IMR-90 (cell line): ENCODE measurements at regions not wholly inside any gene's neighbourhood (a gene's known extent, or its start where the extent isn't known, plus 50 kb on each side); places are given as distances from the start of the nearest gene placed in this dataset.

ENCODE experiments used
- ATAC-seq: fragments of 200-7000 bp; cut with Tn5 transposase; 2 replicates; pipeline ENCODE4 v1.9.1; 2020; ENCODE audit warnings: low read depth, mild to moderate bottlenecking, moderate library complexity
- BruUV-seq: library from RNA; stranded (reverse); fragments of 400-500 nt; replicated peaks from 2 replicates; lab custom pipeline; 2021; lab: Mats Ljungman, UMichigan
- CTCF ChIA-PET: fragments of 300-600 bp; formaldehyde crosslinking; extraction: SDS; loops from one replicate; lab custom pipeline; 2021; ENCODE audit warnings: antibody characterized with exemption; lab: Yijun Ruan, JAX
- POLR2A ChIA-PET: fragments of 300-600 bp; sonication (Branson Sonifier 250); formaldehyde crosslinking; loops from one replicate; lab custom pipeline; 2022; ENCODE audit warnings: antibody characterized with exemption; ENCODE audit not compliant: unreplicated experiment; lab: Charles Lee
- DNase-seq: peaks from one replicate; pipeline ENCODE4 v3.0.0; 2013
- H2AFZ ChIP-seq: replicated peaks from 2 replicates; pipeline ENCODE3; 2013; ENCODE audit warnings: low read length, mild to moderate bottlenecking; ENCODE audit not compliant: poor library complexity
- H2AK5ac ChIP-seq: 2 replicates; pipeline ENCODE4 v1.6.1; 2013; ENCODE audit warnings: low read depth, low read length, inconsistent platforms
- H2AK9ac ChIP-seq: replicated peaks from 2 replicates; pipeline ENCODE3; 2013; ENCODE audit warnings: mild to moderate bottlenecking, low read depth, low read length, moderate library complexity; ENCODE audit not compliant: poor library complexity
- H2BK120ac ChIP-seq: 2 replicates; pipeline ENCODE4 v1.6.1; 2013; ENCODE audit warnings: low read depth, low read length, inconsistent platforms
- H2BK15ac ChIP-seq: 3 replicates; pipeline ENCODE4 v1.6.1; 2013; ENCODE audit warnings: low read depth, low read length, inconsistent platforms
- H2BK20ac ChIP-seq: 2 replicates; pipeline ENCODE4 v1.6.1; 2013; ENCODE audit warnings: low read depth, mild to moderate bottlenecking, inconsistent platforms, low read length, moderate library complexity
- H2BK5ac ChIP-seq: 2 replicates; pipeline ENCODE4 v1.6.1; 2013; ENCODE audit warnings: mild to moderate bottlenecking, low read depth, low read length, inconsistent platforms; ENCODE audit not compliant: poor library complexity, severe bottlenecking
- H3K14ac ChIP-seq: replicated peaks from 2 replicates; pipeline ENCODE4 v1.6.1; 2013; ENCODE audit warnings: low read depth, low read length, inconsistent platforms
- H3K18ac ChIP-seq: 2 replicates; pipeline ENCODE4 v1.6.1; 2013; ENCODE audit warnings: low read depth, low read length, control low read depth
- H3K23ac ChIP-seq: 2 replicates; pipeline ENCODE4 v1.6.1; 2013; ENCODE audit warnings: low read depth, low read length, inconsistent platforms
- H3K27ac ChIP-seq: 2 replicates; pipeline ENCODE4 v1.5.1; 2013; ENCODE audit warnings: mild to moderate bottlenecking, control low read depth, low read length; ENCODE audit not compliant: insufficient read depth
- H3K27me3 ChIP-seq: 2 replicates; pipeline ENCODE4 v1.6.1; 2013; ENCODE audit warnings: low read length; ENCODE audit not compliant: control insufficient read depth, insufficient read depth
- H3K36me3 ChIP-seq: 2 replicates; pipeline ENCODE4 v1.6.1; 2013; ENCODE audit warnings: low read length, mixed read lengths; ENCODE audit not compliant: control insufficient read depth, insufficient read depth
- H3K4ac ChIP-seq: 2 replicates; pipeline ENCODE4 v1.6.1; 2013; ENCODE audit warnings: low read depth, low read length, inconsistent platforms
- H3K4me1 ChIP-seq: 2 replicates; pipeline ENCODE4 v1.6.1; 2013; ENCODE audit warnings: low read length, mixed read lengths; ENCODE audit not compliant: control insufficient read depth, insufficient read depth
- H3K4me2 ChIP-seq: 2 replicates; pipeline ENCODE4 v1.6.1; 2013; ENCODE audit warnings: low read depth, mild to moderate bottlenecking, control low read depth, low read length, moderate library complexity
- H3K4me3 ChIP-seq: 2 replicates; pipeline ENCODE4 v1.5.1; 2013; ENCODE audit warnings: low read depth, mild to moderate bottlenecking, control low read depth, low read length, moderate library complexity; ENCODE audit not compliant: insufficient read depth
- H3K56ac ChIP-seq: 2 replicates; pipeline ENCODE4 v1.6.1; 2013; ENCODE audit warnings: low read length, inconsistent platforms; ENCODE audit not compliant: insufficient read depth; ENCODE audit errors: extremely low read depth
- H3K79me1 ChIP-seq, 2 experiments: 2 replicates each; pipeline ENCODE4 v1.6.1; 2013; ENCODE audit warnings: low read length in 2 of 2, inconsistent platforms in 1 of 2, low read depth in 1 of 2
- H3K9ac ChIP-seq: 2 replicates; pipeline ENCODE4 v1.6.1; 2013; ENCODE audit warnings: low read depth, low read length, control low read depth
- H3K9me1 ChIP-seq: 2 replicates; pipeline ENCODE4 v1.6.1; 2013; ENCODE audit warnings: low read length, inconsistent platforms; ENCODE audit not compliant: insufficient read depth
- H3K9me3 ChIP-seq: 2 replicates; pipeline ENCODE4 v1.6.1; 2013; ENCODE audit warnings: low read length; ENCODE audit not compliant: control insufficient read depth, insufficient read depth
- H4K20me1 ChIP-seq: 2 replicates; pipeline ENCODE4 v1.6.1; 2013; ENCODE audit warnings: low read length, inconsistent platforms; ENCODE audit not compliant: insufficient read depth
- H4K5ac ChIP-seq: 2 replicates; pipeline ENCODE4 v1.6.1; 2013; ENCODE audit warnings: mild to moderate bottlenecking, low read depth, low read length, control low read depth
- H4K8ac ChIP-seq, 2 experiments: 2 replicates each; pipeline ENCODE4 v1.6.1; 2013; ENCODE audit warnings: low read depth in 2 of 2, low read length in 2 of 2, control low read depth in 1 of 2, inconsistent platforms in 1 of 2
- H4K91ac ChIP-seq: 2 replicates; pipeline ENCODE4 v1.6.1; 2013; ENCODE audit warnings: low read depth, low read length, inconsistent platforms; ENCODE audit not compliant: insufficient read depth
- BHLHE40 ChIP-seq: fragments of 150-350 bp; IDR thresholded peaks from 2 replicates; pipeline ENCODE4 v1.6.1; 2016; ENCODE audit warnings: mild to moderate bottlenecking, low read depth, low read length
- CEBPB ChIP-seq: IDR thresholded peaks from 2 replicates; pipeline ENCODE4 v1.6.1; 2012; ENCODE audit warnings: low read depth, low read length, improper control_type of control experiment
- CHD1 ChIP-seq: IDR thresholded peaks from 2 replicates; pipeline ENCODE4 v1.6.1; 2012; ENCODE audit warnings: low read depth, low read length, improper control_type of control experiment
- ELK1 ChIP-seq: fragments of 150-350 bp; IDR thresholded peaks from 2 replicates; pipeline ENCODE4 v1.6.1; 2016; ENCODE audit warnings: low read depth, mild to moderate bottlenecking, low read length, moderate library complexity, borderline replicate concordance
- FOS ChIP-seq: fragments of 150-350 bp; IDR thresholded peaks from 2 replicates; pipeline ENCODE4 v1.6.1; 2016; ENCODE audit warnings: low read depth, low read length
- MAFK ChIP-seq: IDR thresholded peaks from 2 replicates; pipeline ENCODE4 v1.6.1; 2012; ENCODE audit warnings: low read depth, low read length, improper control_type of control experiment
- MXI1 ChIP-seq: IDR thresholded peaks from 2 replicates; pipeline ENCODE4 v1.6.1; 2012; ENCODE audit warnings: low read depth, mild to moderate bottlenecking, low read length, moderate library complexity, borderline replicate concordance
- NFE2L2 ChIP-seq: fragments of 150-350 bp; IDR thresholded peaks from 2 replicates; pipeline ENCODE4 v1.6.1; 2016; ENCODE audit warnings: low read depth, mild to moderate bottlenecking, low read length
- POLR2A ChIP-seq: IDR thresholded peaks from 2 replicates; pipeline ENCODE4 v1.6.1; 2012; ENCODE audit warnings: mild to moderate bottlenecking, low read depth, low read length
- RAD21 ChIP-seq: IDR thresholded peaks from 2 replicates; pipeline ENCODE4 v1.6.1; 2012; ENCODE audit warnings: low read length, improper control_type of control experiment
- RCOR1 ChIP-seq: IDR thresholded peaks from 2 replicates; pipeline ENCODE4 v1.6.1; 2012; ENCODE audit warnings: mild to moderate bottlenecking, low read length, improper control_type of control experiment; ENCODE audit not compliant: insufficient replicate concordance
- RFX5 ChIP-seq: IDR thresholded peaks from 2 replicates; pipeline ENCODE4 v1.8.0; 2012; ENCODE audit warnings: low read depth, mild to moderate bottlenecking, low read length, moderate library complexity
- SMC3 ChIP-seq: fragments of 150-350 bp; IDR thresholded peaks from 2 replicates; pipeline ENCODE4 v1.6.1; 2016; ENCODE audit warnings: low read depth, mild to moderate bottlenecking, antibody characterized with exemption, low read length, moderate library complexity
- USF2 ChIP-seq: fragments of 150-350 bp; IDR thresholded peaks from 2 replicates; pipeline ENCODE4 v1.6.1; 2017; ENCODE audit warnings: mild to moderate bottlenecking, antibody characterized with exemption, low read length, low read depth
- WGBS, 2 experiments: methylation state at CpG; one replicate each; pipeline versions ENCODE4 v1.1.5 to v1.1.7; 2013; ENCODE audit warnings: missing lambda C conversion rate in 2 of 2; ENCODE audit not compliant: insufficient read length in 1 of 2; ENCODE audit errors: extremely low coverage in 2 of 2; 5-methylcytosine and 5-hydroxymethylcytosine counted together
- dilution Hi-C: fragments of 300-500 bp; cut with HindIII; formaldehyde crosslinking; loops from one replicate; pipeline ENCODE4 v1.14.3; 2018; ENCODE audit warnings: low sequenced_read_pairs; ENCODE audit not compliant: unreplicated experiment
- in situ Hi-C: fragments of 300-500 bp; cut with MboI; formaldehyde crosslinking; loops from 3 replicates; pipeline ENCODE4 v1.14.3; 2019; ENCODE audit warnings: low sequenced_read_pairs, inconsistent platforms, mixed read lengths
- intact Hi-C: fragments of 100-400 bp; cut with micrococcal nuclease; formaldehyde crosslinking; loops from 2 replicates; pipeline ENCODE4 v1.10.0; 2022

- Histone ChIP-seq H2BK120ac (no peak overlapping the region), H4K5ac (no peak overlapping the region), H4K20me1 (no peaks in the 10 kb centered on the region), H2BK15ac (no peak overlapping the region), H2BK20ac (no peak overlapping the region), H3K9me1 (no peaks in the 10 kb centered on the region), H4K8ac (no peak overlapping the region), H3K4me2 (no peak overlapping the region), H3K27ac (no peak overlapping the region), H3K9me3 (peaks cover 28% of the 10 kb centered on the region), H4K91ac (no peak overlapping the region), H3K14ac (no peak overlapping the region), H3K4me1 (no peaks in the 10 kb centered on the region), H3K27me3 (no peaks in the 10 kb centered on the region), H2AK5ac (no peak overlapping the region), H3K36me3 (no peaks in the 10 kb centered on the region), H3K79me1 (no peaks in the 10 kb centered on the region), H2BK5ac (no peak overlapping the region), H3K18ac (no peak overlapping the region), H3K23ac (no peak overlapping the region), H3K9ac (no peak overlapping the region), H2AK9ac (no peak overlapping the region), H2AFZ (no peak overlapping the region), H3K4ac (no peak overlapping the region), H3K56ac (no peak overlapping the region), H3K4me3 (no peak overlapping the region)
- no TSS peak for BruUV-seq
- DNase-seq (no peak), ATAC-seq (no peak)
- intact Hi-C loops (no loop called here), dilution Hi-C loops (no loop called here), in situ Hi-C loops (no loop called here)
- ChIA-PET CTCF (no interaction called here), POLR2A (no interaction called here)
- TF ChIP-seq MXI1 (no peak), CHD1 (no peak), MAFK (no peak), RAD21 (no peak), NFE2L2 (no peak), RCOR1 (no peak), BHLHE40 (no peak), FOS (no peak), POLR2A (no peak), RFX5 (no peak), USF2 (no peak), ELK1 (no peak), CEBPB (no peak), SMC3 (no peak)
- 80% methylated on average over 1 of the region's 14 CpGs; no CpG with 5 or more reads in 1 of the 2 experiments for WGBS, 2 experiments
Observed at GRCh38 chr5:3036041-3036788, 284.7 kb upstream of the IRX2 start.
